ENCODE measurements at regions not wholly inside any gene's neighbourhood (a gene's known extent, or its start where the extent isn't known, plus 50 kb on each side); places are given as distances from the start of the nearest gene placed in this dataset.

- no peak overlapping the region for H3K4me3 ChIP-seq (ENCODE audit: low read depth, low read length)
- TF ChIP-seq CTCF (IDR thresholded peaks at IDR 0.05; ENCODE audit: control insufficient read depth, extremely low read depth, insufficient read depth) = no peak
- DNase-seq (ENCODE audit: low read depth) = no peak
These were observed 187.5 kb downstream of the GPAM start for GRCh38 chr10:111996103-111996502.

- H3K4me3 ChIP-seq (ENCODE audit: low read depth, low read length) = no peak overlapping the region
- no peak for TF ChIP-seq CTCF (IDR thresholded peaks at IDR 0.05; ENCODE audit: control insufficient read depth, extremely low read depth, insufficient read depth)
- DNase-seq (ENCODE audit: low read depth) = no peak
These were observed 184.8 kb downstream of the GPAM start for GRCh38 chr10:111998728-111999127.

- DNase-seq (ENCODE audit: low read depth) = no peak
- no peak for TF ChIP-seq CTCF (IDR thresholded peaks at IDR 0.05; ENCODE audit: control insufficient read depth, extremely low read depth, insufficient read depth)
- H3K4me3 ChIP-seq (ENCODE audit: low read depth, low read length) = no peak overlapping the region
These were observed 184.2 kb downstream of the GPAM start for GRCh38 chr10:111999205-111999914.

- DNase-seq (ENCODE audit: low read depth) = no peak
- H3K4me3 ChIP-seq (ENCODE audit: low read depth, low read length) = no peak overlapping the region
- TF ChIP-seq CTCF (IDR thresholded peaks at IDR 0.05; ENCODE audit: control insufficient read depth, extremely low read depth, insufficient read depth) = no peak
These were observed 183.7 kb downstream of the GPAM start for GRCh38 chr10:111999915-112000302.

GRCh38 chr10:112000466-112000865, 183.1 kb downstream of the GPAM start:
- no peak overlapping the region for H3K4me3 ChIP-seq (ENCODE audit: low read depth, low read length)
- TF ChIP-seq CTCF (IDR thresholded peaks at IDR 0.05; ENCODE audit: control insufficient read depth, extremely low read depth, insufficient read depth) = no peak
- DNase-seq (ENCODE audit: low read depth) = no peak

GRCh38 chr10:112002206-112002605, 181.4 kb downstream of the GPAM start:
- DNase-seq (ENCODE audit: low read depth) = no peak
- no peak overlapping the region for H3K4me3 ChIP-seq (ENCODE audit: low read depth, low read length)
- TF ChIP-seq CTCF (IDR thresholded peaks at IDR 0.05; ENCODE audit: control insufficient read depth, extremely low read depth, insufficient read depth) = no peak

- TF ChIP-seq CTCF (IDR thresholded peaks at IDR 0.05; ENCODE audit: control insufficient read depth, extremely low read depth, insufficient read depth) = no peak
- no peak for DNase-seq (ENCODE audit: low read depth)
- no peak overlapping the region for H3K4me3 ChIP-seq (ENCODE audit: low read depth, low read length)
These were observed 179.5 kb downstream of the GPAM start for GRCh38 chr10:112004075-112004474.

Data from LNCaP clone FGC (cell line).